ENCODE measurements at regions not wholly inside any gene's neighbourhood (a gene's known extent, or its start where the extent isn't known, plus 50 kb on each side); places are given as distances from the start of the nearest gene placed in this dataset.

GRCh38 chr1:91199988-91200387 lies 178.2 kb upstream of the ZNF644 start (continued):
- TF ChIP-seq, protein P1, sequence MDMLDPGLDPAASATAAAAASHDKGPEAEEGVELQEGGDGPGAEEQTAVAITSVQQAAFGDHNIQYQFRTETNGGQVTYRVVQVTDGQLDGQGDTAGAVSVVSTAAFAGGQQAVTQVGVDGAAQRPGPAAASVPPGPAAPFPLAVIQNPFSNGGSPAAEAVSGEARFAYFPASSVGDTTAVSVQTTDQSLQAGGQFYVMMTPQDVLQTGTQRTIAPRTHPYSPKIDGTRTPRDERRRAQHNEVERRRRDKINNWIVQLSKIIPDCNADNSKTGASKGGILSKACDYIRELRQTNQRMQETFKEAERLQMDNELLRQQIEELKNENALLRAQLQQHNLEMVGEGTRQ (IDR thresholded peaks at IDR 0.05; ENCODE audit: low read length): no peak
- TF ChIP-seq MAFK (IDR thresholded peaks at IDR 0.05; ENCODE audit: low read depth, low read length) (no peak), TAF1 (IDR thresholded peaks at IDR 0.05; ENCODE audit: low read depth, low read length) (no peak), EGR1 (IDR thresholded peaks at IDR 0.05; ENCODE audit: borderline replicate concordance, low read depth, low read length) (no peak), SIX5 (IDR thresholded peaks at IDR 0.05; ENCODE audit: low read depth, low read length) (no peak), MAX (IDR thresholded peaks at IDR 0.05) (no peak), RFX5 (IDR thresholded peaks at IDR 0.05; ENCODE audit: borderline replicate concordance, low read depth, low read length) (no peak), POU5F1 (IDR thresholded peaks at IDR 0.05; ENCODE audit: low read depth, low read length) (no peak)

Data from H1 (cell line).